Peyer's patch (tissue), 4 donors: ENCODE measurements at regions not wholly inside any gene's neighbourhood (a gene's known extent, or its start where the extent isn't known, plus 50 kb on each side); places are given as distances from the start of the nearest gene placed in this dataset.

Source experiments
- CTCF ChIP-seq, 6 experiments: fragments of 450-650 bp in 4 of 6; fragments of 200-600 bp in 2 of 6; sonication (generic) in 1 of 6; IDR thresholded peaks; one replicate each; pipeline ENCODE4 v1.5.1; 2017 to 2019; ENCODE audit warnings: antibody characterized with exemption in 6 of 6, mild to moderate bottlenecking in 3 of 6, moderate library complexity in 1 of 6
- POLR2A ChIP-seq, 2 donors: fragments of 450-650 bp; IDR thresholded peaks; one replicate each; pipeline ENCODE4 v1.5.1; 2017; ENCODE audit warnings: antibody characterized with exemption in 2 of 2, mild to moderate bottlenecking in 2 of 2, moderate library complexity in 2 of 2

- TF ChIP-seq POLR2A (IDR thresholded peaks at IDR 0.05) (no peak), CTCF (IDR thresholded peaks at IDR 0.05) (no peak)
Measured at GRCh38 chr13:74825938-74826246, 656.1 kb downstream of the TBC1D4 start.
